ENCODE measurements at regions not wholly inside any gene's neighbourhood (a gene's known extent, or its start where the extent isn't known, plus 50 kb on each side); places are given as distances from the start of the nearest gene placed in this dataset.

DNA sequence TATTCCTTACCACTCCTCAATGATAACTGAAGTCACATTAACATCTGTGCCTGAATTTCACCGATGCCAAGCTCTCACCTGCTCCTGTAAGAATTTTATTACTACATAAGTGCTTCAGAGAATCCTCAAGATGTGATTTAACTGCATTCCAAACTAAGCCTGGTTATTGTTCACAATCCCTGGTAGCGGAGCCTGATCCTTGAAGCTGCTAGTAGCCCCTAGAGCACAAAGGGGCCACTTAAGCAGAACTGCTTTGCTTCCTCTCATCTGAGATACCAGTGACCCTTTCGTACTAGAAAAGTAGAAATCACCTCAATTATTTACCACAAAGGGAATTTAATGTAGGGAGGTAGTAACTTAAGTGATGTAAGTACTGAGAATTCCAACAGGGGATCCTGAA, 529.6 kb downstream of the CPS1 start:
- Histone ChIP-seq H3K79me2 (ENCODE audit: control insufficient read depth, low read length) (no peaks in the 10 kb centered on the region), H3K4me1 (ENCODE audit: control insufficient read depth, low read length) (no peaks in the 10 kb centered on the region), H3K9me2 (replicated peaks; ENCODE audit: control insufficient read depth, low read length) (no peaks in the 10 kb centered on the region), H3K4me2 (ENCODE audit: low read length) (no peak overlapping the region), H3F3A (ENCODE audit: control insufficient read depth, insufficient read depth) (no peaks in the 10 kb centered on the region), H4K20me1 (ENCODE audit: control insufficient read depth, insufficient read depth, low read depth, low read length) (no peaks in the 10 kb centered on the region), H3K27me3 (ENCODE audit: control insufficient read depth, low read length) (no peaks in the 10 kb centered on the region), H3K9me3 (ENCODE audit: control insufficient read depth, insufficient read depth, low read length) (no peaks in the 10 kb centered on the region), H3K4me3 (ENCODE audit: low read length) (no peak overlapping the region), H3K36me3 (ENCODE audit: control insufficient read depth, low read length) (no peaks in the 10 kb centered on the region), H3K27ac (ENCODE audit: low read depth, low read length) (no peak overlapping the region)
- TF ChIP-seq EZH2phosphoT487 (IDR thresholded peaks at IDR 0.05; ENCODE audit: borderline replicate concordance, low read length) (no peak), CTCF (IDR thresholded peaks at IDR 0.05; ENCODE audit: low read depth, low read length, poor library complexity, severe bottlenecking) (no peak)

- Histone ChIP-seq H3F3A (ENCODE audit: control insufficient read depth, insufficient read depth) (no peaks in the 10 kb centered on the region), H3K36me3 (ENCODE audit: control insufficient read depth, low read length) (no peaks in the 10 kb centered on the region), H3K27ac (ENCODE audit: low read depth, low read length) (no peak overlapping the region), H3K79me2 (ENCODE audit: control insufficient read depth, low read length) (no peaks in the 10 kb centered on the region), H3K4me3 (ENCODE audit: low read length) (no peak overlapping the region), H3K4me2 (ENCODE audit: low read length) (no peak overlapping the region), H3K9me2 (replicated peaks; ENCODE audit: control insufficient read depth, low read length) (no peaks in the 10 kb centered on the region), H4K20me1 (ENCODE audit: control insufficient read depth, insufficient read depth, low read depth, low read length) (no peaks in the 10 kb centered on the region), H3K4me1 (ENCODE audit: control insufficient read depth, low read length) (no peaks in the 10 kb centered on the region), H3K27me3 (ENCODE audit: control insufficient read depth, low read length) (no peaks in the 10 kb centered on the region), H3K9me3 (ENCODE audit: control insufficient read depth, insufficient read depth, low read length) (no peaks in the 10 kb centered on the region)
- TF ChIP-seq EZH2phosphoT487 (IDR thresholded peaks at IDR 0.05; ENCODE audit: borderline replicate concordance, low read length) (no peak), CTCF (IDR thresholded peaks at IDR 0.05; ENCODE audit: low read depth, low read length, poor library complexity, severe bottlenecking) (no peak)
Measured at GRCh38 chr2:211089127-211089526, 532.7 kb downstream of the CPS1 start.

GRCh38 chr2:211093743-211094303, 537.4 kb downstream of the CPS1 start:
- TF ChIP-seq EZH2phosphoT487 (IDR thresholded peaks at IDR 0.05; ENCODE audit: borderline replicate concordance, low read length) (no peak), CTCF (IDR thresholded peaks at IDR 0.05; ENCODE audit: low read depth, low read length, poor library complexity, severe bottlenecking) (peak; percentile 46)

More at GRCh38 chr2:211093743-211094303, 537.4 kb downstream of the CPS1 start:
- H4K20me1 ChIP-seq (ENCODE audit: control insufficient read depth, insufficient read depth, low read depth, low read length), result no peaks in the 10 kb centered on the region
- H3K27ac ChIP-seq (ENCODE audit: low read depth, low read length), result no peak overlapping the region
- no peaks in the 10 kb centered on the region for H3K36me3 ChIP-seq (ENCODE audit: control insufficient read depth, low read length)
- H3F3A ChIP-seq (ENCODE audit: control insufficient read depth, insufficient read depth), result no peaks in the 10 kb centered on the region
- no peaks in the 10 kb centered on the region for H3K9me3 ChIP-seq (ENCODE audit: control insufficient read depth, insufficient read depth, low read length)
- H3K79me2 ChIP-seq (ENCODE audit: control insufficient read depth, low read length), result no peaks in the 10 kb centered on the region
- H3K4me3 ChIP-seq (ENCODE audit: low read length), result no peak overlapping the region
- no peak overlapping the region for H3K4me2 ChIP-seq (ENCODE audit: low read length)
- H3K4me1 ChIP-seq (ENCODE audit: control insufficient read depth, low read length), result no peaks in the 10 kb centered on the region
- no peaks in the 10 kb centered on the region for H3K9me2 ChIP-seq (replicated peaks; ENCODE audit: control insufficient read depth, low read length)
- H3K27me3 ChIP-seq (ENCODE audit: control insufficient read depth, low read length), result no peaks in the 10 kb centered on the region
